Peyer's patch (tissue), 4 donors: ENCODE measurements at regions not wholly inside any gene's neighbourhood (a gene's known extent, or its start where the extent isn't known, plus 50 kb on each side); places are given as distances from the start of the nearest gene placed in this dataset.

Experiments used
- CTCF ChIP-seq, 6 experiments: fragments of 450-650 bp in 4 of 6; fragments of 200-600 bp in 2 of 6; sonication (generic) in 1 of 6; IDR thresholded peaks; one replicate each; pipeline ENCODE4 v1.5.1; 2017 to 2019; ENCODE audit warnings: antibody characterized with exemption in 6 of 6, mild to moderate bottlenecking in 3 of 6, moderate library complexity in 1 of 6
- POLR2A ChIP-seq, 2 donors: fragments of 450-650 bp; IDR thresholded peaks; one replicate each; pipeline ENCODE4 v1.5.1; 2017; ENCODE audit warnings: antibody characterized with exemption in 2 of 2, mild to moderate bottlenecking in 2 of 2, moderate library complexity in 2 of 2

GRCh38 chr1:5742801-5743200 lies 249.4 kb downstream of the NPHP4 start:
- no peak for TF ChIP-seq POLR2A (IDR thresholded peaks at IDR 0.05)
- no peak for TF ChIP-seq CTCF (IDR thresholded peaks at IDR 0.05)
